Breast epithelium (tissue), 3 donors: ENCODE measurements at regions not wholly inside any gene's neighbourhood (a gene's known extent, or its start where the extent isn't known, plus 50 kb on each side); places are given as distances from the start of the nearest gene placed in this dataset.

Experiments used
- POLR2A ChIP-seq: fragments of 450-650 bp; IDR thresholded peaks from one replicate; pipeline ENCODE4 v1.6.1; 2016; ENCODE audit warnings: antibody characterized with exemption, mild to moderate bottlenecking, moderate library complexity
- POLR2AphosphoS5 ChIP-seq, 3 donors: sonication (generic); formaldehyde crosslinking; IDR thresholded peaks; one replicate each; pipeline ENCODE4 v1.6.1; 2017; ENCODE audit warnings: antibody characterized with exemption in 3 of 3
- TF ChIP-seq, protein P1 (sequence below), 3 donors: fragments of 450-650 bp; IDR thresholded peaks; one replicate each; pipeline ENCODE4 v1.5.1; 2016 to 2017; ENCODE audit warnings: antibody characterized with exemption in 3 of 3, mild to moderate bottlenecking in 3 of 3, moderate library complexity in 3 of 3

DNA sequence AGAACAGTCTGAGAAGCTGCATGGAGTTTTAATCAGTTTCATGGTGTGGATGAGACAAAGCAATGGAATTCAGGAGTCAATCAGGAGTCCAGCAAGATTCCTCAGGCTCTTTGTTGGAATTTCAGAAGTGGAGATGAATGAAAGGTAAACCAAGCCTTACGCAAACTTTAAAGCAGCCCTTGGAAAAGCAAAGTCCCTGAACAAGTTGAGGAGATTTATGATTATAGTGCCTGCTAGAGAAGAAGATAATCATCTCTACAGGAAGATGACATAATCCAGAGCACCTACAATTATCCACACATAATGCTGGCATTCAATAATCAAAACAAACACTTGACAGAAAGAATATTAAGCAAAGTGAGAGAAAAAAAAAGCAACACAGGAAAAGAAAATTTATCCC is 1380.1 kb upstream of the NUDT12 start:
- TF ChIP-seq POLR2AphosphoS5 (IDR thresholded peaks at IDR 0.05) = no peak
- TF ChIP-seq, protein P1, sequence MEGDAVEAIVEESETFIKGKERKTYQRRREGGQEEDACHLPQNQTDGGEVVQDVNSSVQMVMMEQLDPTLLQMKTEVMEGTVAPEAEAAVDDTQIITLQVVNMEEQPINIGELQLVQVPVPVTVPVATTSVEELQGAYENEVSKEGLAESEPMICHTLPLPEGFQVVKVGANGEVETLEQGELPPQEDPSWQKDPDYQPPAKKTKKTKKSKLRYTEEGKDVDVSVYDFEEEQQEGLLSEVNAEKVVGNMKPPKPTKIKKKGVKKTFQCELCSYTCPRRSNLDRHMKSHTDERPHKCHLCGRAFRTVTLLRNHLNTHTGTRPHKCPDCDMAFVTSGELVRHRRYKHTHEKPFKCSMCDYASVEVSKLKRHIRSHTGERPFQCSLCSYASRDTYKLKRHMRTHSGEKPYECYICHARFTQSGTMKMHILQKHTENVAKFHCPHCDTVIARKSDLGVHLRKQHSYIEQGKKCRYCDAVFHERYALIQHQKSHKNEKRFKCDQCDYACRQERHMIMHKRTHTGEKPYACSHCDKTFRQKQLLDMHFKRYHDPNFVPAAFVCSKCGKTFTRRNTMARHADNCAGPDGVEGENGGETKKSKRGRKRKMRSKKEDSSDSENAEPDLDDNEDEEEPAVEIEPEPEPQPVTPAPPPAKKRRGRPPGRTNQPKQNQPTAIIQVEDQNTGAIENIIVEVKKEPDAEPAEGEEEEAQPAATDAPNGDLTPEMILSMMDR (IDR thresholded peaks at IDR 0.05) = no peak
- TF ChIP-seq POLR2A = no peak
